WERI-Rb-1 (cell line): ENCODE measurements at regions not wholly inside any gene's neighbourhood (a gene's known extent, or its start where the extent isn't known, plus 50 kb on each side); places are given as distances from the start of the nearest gene placed in this dataset.

Source experiments
- DNase-seq: peaks from one replicate; pipeline ENCODE4 v3.0.0-alpha.2; 2020
- H3K27ac ChIP-seq: fragments of 250-450 bp; sonication (Bioruptor Pico); 2 replicates; pipeline ENCODE4 v1.5.1; 2020; ENCODE audit warnings: mild to moderate bottlenecking, moderate library complexity
- H3K27me3 ChIP-seq: fragments of 250-450 bp; sonication (Bioruptor Pico); 2 replicates; pipeline ENCODE4 v1.5.1; 2021; ENCODE audit warnings: mild to moderate bottlenecking, low read depth, moderate library complexity; ENCODE audit not compliant: insufficient read depth, severe bottlenecking
- H3K36me3 ChIP-seq: fragments of 250-450 bp; sonication (Bioruptor Pico); 2 replicates; pipeline ENCODE4 v1.5.1; 2020; ENCODE audit warnings: mild to moderate bottlenecking, moderate library complexity
- H3K4me3 ChIP-seq: 2 replicates; pipeline ENCODE4 v1.5.1; 2011; ENCODE audit warnings: low read depth, mild to moderate bottlenecking, control low read depth, low read length
- H3K9me3 ChIP-seq: fragments of 250-450 bp; sonication (Bioruptor Pico); 2 replicates; pipeline ENCODE4 v1.5.1; 2021; ENCODE audit warnings: mild to moderate bottlenecking, moderate library complexity; ENCODE audit not compliant: severe bottlenecking
- CTCF ChIP-seq: IDR thresholded peaks from 2 replicates; pipeline ENCODE4 v1.5.1; 2011; ENCODE audit warnings: low read depth, mild to moderate bottlenecking, control low read depth, inconsistent platforms, low read length

DNA sequence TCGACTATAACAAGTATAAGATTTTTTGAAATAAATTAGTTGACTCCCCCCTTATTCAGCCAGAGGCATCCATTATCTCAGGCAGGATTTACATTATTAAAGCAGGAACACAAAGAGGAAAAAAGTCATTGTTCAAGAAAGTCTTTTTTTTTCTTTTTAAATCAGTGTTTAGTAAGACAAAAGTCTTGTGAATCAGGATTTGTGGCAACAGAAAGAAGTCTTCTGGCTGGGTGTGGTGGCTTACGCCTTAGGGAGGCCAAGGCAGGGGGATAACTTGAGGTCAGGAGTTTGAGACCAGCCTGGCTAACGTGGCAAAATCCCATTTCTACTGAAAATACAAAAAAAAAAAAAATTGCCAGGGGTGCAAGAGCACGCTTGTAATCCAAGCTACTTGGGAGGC is 505.5 kb downstream of the LMO4 start:
- Histone ChIP-seq H3K4me3 (no peak overlapping the region), H3K36me3 (no peaks in the 10 kb centered on the region), H3K27me3 (no peaks in the 10 kb centered on the region), H3K27ac (no peak overlapping the region), H3K9me3 (no peaks in the 10 kb centered on the region)
- no peak for DNase-seq
- no peak for TF ChIP-seq CTCF

DNA sequence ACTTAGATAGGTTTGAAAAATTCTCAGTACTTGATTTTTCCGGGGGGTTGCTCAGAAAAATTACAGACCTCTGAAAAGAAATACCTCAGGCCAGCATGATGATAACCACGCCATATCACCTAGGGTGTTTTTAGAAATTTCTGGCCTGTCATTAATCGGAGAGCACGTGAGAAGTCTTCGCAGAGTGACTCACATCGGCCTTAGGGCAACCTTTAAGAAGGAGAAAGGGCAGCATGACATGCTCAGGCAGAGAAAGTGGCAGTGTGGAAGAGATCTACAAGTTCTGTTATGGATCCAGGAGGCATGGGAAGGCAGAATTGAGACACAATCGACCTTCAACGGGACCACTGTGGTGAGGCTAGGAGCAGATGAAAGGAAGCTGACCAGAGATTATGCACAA is 506.3 kb downstream of the LMO4 start:
- no peak overlapping the region for H3K4me3 ChIP-seq
- H3K27ac ChIP-seq = no peak overlapping the region
- H3K27me3 ChIP-seq = no peaks in the 10 kb centered on the region
- no peak for DNase-seq
- no peaks in the 10 kb centered on the region for H3K36me3 ChIP-seq
- H3K9me3 ChIP-seq = no peaks in the 10 kb centered on the region
- no peak for TF ChIP-seq CTCF

GRCh38 chr1:87840767-87841166 is 512.1 kb downstream of the LMO4 start:
- Histone ChIP-seq H3K27ac (no peak overlapping the region), H3K4me3 (no peak overlapping the region), H3K27me3 (no peaks in the 10 kb centered on the region), H3K36me3 (no peaks in the 10 kb centered on the region), H3K9me3 (no peaks in the 10 kb centered on the region)
- no peak for TF ChIP-seq CTCF
- DNase-seq = no peak

GRCh38 chr1:87841332-87841731 is 512.7 kb downstream of the LMO4 start:
- TF ChIP-seq CTCF = no peak

GRCh38 chr1:87842156-87842555 is 513.5 kb downstream of the LMO4 start:
- TF ChIP-seq CTCF = no peak
- no peak overlapping the region for H3K27ac ChIP-seq

More at GRCh38 chr1:87841332-87841731, 512.7 kb downstream of the LMO4 start:
- Histone ChIP-seq H3K27me3 (no peaks in the 10 kb centered on the region), H3K36me3 (no peaks in the 10 kb centered on the region), H3K9me3 (no peaks in the 10 kb centered on the region), H3K4me3 (no peak overlapping the region), H3K27ac (no peak overlapping the region)
- DNase-seq = no peak

DNA sequence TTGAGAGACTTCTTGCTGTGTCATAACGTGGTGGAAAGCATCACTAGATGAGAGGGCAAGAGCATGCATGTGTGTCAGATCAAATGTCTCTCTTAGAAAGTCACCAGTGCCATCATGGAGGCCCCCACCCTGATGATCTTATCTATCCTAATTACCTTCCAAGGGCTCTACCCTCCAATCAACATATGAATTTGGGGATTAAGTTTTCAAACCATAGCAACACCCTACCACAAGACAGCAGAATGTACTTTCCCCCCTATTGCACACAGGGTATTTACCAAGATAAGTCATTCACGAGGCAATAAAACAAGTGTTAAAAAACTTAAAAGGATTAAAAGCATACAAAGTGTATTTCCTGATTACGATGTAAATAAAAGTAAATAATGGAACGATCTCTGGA is 515.6 kb downstream of the LMO4 start:
- H3K9me3 ChIP-seq = no peaks in the 10 kb centered on the region
- no peaks in the 10 kb centered on the region for H3K27me3 ChIP-seq
- H3K4me3 ChIP-seq = no peak overlapping the region
- H3K36me3 ChIP-seq = no peaks in the 10 kb centered on the region
- TF ChIP-seq CTCF = no peak
- no peak overlapping the region for H3K27ac ChIP-seq
- DNase-seq = no peak

More at GRCh38 chr1:87842156-87842555, 513.5 kb downstream of the LMO4 start:
- no peaks in the 10 kb centered on the region for H3K9me3 ChIP-seq
- no peaks in the 10 kb centered on the region for H3K27me3 ChIP-seq
- DNase-seq = no peak
- H3K36me3 ChIP-seq = no peaks in the 10 kb centered on the region
- H3K4me3 ChIP-seq = no peak overlapping the region
